ENCODE measurements at regions not wholly inside any gene's neighbourhood (a gene's known extent, or its start where the extent isn't known, plus 50 kb on each side); places are given as distances from the start of the nearest gene placed in this dataset.

DNA sequence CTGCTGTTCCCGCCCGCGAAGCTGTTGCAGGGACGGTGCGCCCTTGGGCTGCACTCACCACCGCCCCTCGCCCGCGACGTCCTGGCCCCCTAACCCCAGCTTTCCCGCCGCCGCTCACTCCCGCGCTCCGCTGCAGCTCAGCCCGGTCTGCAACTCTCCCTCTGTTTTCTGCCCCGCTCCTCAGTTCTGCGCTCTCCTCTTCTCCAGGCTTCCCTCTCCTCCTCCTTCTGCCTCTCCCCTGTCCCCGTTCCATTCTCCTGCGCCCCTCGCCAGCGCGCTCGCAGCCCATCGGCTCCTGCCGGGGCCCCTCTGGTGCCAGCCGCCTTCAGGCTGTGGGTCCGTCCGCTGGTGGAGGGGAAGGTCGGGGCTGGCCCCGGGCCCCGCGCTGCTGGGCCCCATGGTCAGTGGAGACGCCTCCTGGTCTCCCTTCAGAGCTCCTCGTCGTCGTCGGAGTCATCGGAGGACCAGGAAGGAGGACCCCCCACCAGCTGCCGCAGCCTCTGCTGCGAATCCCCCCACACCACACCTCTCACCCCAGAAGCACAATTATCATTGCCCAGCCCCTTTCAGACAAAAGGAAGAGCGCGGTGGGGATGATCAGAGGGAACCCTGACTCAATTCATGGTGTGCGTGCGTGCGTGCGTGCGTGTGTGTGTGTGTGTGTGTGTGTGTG lies 223.2 kb upstream of the FOXF1 start:
- DNase-seq: no peak

DNA sequence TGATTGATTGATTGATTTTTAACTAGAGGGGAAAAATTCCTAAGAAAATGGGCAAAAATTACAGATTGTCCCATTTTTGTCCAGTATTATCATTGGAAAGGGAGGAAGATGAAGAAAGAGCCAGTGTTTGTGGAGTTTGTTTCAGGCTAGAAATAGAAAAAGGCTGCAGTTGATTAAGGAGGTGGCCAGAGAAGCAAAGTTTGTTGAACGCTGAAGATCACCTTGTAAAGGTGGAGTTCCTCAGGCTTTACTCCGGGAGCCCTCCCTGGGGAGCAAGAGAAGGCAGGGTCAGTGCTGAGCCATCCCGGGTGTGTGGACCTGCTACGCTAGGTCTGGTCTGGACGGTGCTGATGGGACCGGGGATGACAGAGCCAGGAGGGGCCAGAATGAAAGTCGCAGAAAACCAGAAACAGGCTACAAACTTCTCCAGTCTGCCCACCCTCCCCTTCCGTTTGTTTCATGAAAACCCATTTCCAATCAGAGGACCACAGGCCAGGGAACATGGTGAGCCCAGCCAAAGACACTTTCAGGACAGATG lies 222.6 kb upstream of the FOXF1 start:
- DNase-seq: no peak

DNA sequence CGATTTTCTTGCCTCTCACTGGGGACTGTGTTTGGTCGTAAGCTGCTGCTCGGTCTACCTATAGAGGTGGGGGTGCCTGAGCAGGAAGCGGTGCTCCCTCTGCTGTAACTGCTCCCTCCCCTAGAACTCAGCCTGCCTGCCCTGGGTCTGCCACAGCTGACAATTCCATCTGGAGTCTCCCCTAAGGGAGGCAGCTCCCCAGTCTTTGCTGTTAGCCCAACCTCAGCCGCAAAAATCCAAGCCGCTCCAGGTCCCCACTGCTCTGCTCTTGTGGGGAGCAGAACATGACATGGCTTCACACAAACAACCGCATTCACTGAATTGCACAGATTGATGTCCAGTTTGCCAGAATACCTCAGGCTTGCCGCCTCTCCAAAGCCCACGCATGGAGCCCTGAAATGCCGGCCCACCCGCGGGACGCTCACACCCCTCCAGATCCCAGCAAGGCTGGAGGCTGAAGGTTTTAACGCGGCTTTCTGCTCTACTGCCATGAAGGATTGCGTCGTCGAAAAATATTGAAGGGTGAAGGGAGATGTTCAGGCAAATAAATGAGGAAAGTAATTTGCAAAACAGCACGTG lies 221.5 kb upstream of the FOXF1 start:
- no peak for DNase-seq

DNA sequence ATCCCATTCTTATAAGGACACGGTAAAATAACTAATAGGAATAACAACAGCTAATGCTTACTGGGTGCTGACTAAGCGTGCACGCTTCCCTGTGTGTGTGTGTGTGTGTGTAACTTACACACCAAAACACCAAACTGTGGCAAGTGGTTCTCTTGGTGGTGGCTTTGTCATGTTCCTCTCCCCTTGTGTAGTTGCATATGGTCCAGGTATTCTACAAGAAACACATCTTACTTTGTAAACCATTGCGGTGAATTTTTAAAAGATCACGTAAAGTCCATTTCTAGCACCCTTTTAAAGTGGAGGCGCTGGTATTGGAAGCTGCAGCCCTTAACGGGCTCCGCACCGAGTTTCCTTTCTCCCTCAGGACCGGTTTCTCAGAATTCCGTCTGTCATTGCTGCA lies 221.0 kb upstream of the FOXF1 start:
- no peak for DNase-seq

DNA sequence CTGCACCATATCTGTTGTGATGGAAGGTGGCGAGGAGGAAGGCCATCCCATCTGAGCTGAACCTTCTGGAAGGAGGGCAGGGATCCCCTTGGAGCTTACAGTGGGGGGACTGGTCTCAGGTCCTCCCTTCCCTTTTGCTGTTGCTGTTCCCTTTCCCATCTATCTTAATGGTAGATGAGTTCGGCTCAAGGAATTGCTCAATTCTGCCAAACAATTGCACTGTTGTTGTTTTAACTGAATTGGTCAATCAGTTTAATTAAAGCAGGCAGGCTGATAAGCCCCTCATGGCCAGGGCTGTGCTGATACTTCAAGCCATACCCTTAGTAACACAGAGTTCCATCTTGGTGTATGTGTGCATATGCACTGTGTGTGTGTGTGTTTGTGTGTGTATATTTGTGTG lies 220.4 kb upstream of the FOXF1 start:
- no peak for DNase-seq

DNA sequence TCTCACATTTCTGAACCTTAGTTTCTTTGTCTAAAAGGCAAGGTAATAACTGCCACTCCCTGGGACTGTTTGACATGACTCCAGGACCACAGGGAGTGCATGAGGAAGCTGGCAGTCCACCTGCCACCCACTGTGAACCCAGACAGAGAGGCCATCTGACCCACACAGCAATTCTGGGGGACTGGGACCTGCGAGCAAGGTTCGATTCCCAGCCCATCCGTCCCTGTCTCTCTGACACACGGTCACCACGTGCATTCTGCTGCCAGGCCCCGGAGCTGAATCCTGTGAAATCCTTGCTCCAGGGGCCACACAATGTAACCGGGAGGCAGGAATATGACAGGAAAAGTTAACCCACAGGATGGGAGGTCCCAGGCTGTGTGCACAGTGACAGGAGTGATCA lies 218.8 kb upstream of the FOXF1 start:
- DNase-seq: no peak

DNA sequence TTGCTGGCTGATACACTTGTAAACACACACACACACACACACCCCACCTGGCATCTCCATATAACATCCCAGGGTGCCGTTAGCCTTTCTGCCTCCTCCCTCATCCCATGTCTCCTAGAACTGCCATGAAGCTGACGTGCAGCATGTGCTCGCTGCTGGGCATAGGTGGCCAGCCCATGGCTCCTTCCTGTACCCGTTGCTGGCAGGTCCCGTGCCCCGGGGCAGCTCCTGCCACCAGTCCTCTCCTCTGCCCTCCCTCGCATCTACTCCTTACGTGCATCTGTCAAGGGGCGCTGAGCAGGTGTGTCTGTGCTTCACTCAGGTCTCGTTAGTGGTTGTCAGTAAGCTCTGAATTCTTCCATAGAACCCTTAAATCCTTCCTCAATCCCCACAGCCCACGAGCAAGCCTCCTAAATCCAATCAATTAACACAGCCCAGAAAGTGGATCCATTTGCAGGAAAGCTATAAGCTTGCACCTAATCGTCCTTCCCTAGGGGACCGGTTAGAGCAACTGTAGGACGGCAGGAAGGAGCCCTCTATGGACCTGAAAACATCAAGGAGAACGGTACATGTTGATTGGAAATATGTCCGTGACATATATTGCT lies 218.1 kb upstream of the FOXF1 start:
- no peak for DNase-seq

DNA sequence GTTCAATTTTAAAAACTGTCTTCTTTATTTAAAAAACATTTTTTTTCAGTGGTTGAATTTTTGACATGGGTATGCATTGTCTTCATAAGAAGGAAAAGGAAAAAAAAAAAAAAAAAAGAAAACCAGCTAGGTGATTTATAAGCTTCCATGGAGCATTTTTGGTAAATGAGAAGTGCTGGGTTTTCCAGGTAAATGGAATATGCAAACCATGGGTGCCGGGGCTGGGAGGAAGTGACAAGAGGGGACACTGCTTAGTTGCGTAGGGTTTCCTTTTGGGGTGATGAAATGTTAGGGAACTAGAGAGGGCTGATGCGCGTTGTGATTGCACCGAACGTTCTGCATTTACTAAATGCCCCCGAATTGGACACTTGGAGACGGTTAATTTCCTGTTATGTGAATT lies 217.4 kb upstream of the FOXF1 start:
- no peak for DNase-seq

DNA sequence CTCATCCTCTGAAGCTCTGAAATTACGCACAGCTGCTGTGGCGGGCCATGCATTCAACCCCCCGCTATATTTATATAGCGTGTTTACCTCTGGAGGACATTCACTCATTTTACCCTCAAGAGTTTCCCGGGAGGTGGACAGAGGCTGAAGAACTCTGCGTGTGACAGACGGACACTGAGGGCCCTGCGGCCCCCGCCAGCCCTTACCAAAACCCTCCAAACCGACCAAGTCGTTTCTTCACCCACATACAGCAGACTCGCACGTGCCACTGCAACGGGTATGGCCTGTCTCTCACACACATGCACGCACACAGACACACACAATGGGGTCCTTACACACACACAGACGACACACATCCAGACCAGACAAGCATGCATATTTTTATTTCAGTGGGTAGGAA lies 216.4 kb upstream of the FOXF1 start:
- no peak for DNase-seq

DNA sequence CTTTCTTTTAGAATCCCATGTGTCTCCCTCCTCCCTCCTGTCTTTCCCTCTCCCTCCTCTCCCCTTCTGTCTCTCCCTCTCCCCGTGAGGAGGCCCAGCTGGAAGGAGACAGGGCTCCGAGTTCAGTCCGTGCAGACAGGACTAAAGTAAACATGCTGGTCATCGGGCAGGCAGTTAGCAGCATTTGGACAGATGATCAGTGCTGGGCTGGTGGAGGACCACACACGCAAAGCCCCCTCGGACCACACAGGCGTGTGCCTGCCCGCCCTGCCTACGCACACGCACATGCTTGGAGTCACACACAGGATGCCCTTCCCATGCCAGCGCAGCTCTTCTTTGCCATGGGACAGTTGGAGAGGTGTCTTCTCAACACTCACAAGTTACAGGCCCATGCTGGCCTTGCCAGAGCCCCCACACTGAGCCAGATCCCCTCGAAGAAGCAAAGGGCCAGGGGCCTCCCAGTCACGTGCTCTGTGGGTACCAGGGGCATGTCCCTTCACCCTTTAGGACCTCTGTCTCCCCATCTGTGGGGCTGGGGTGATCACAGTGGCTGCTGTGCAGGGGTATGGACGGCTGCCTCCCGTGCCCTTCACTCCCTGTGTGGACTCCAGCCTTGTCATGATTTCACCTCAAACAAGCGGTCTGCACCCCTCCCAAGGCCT lies 215.7 kb upstream of the FOXF1 start:
- no peak for DNase-seq

DNA sequence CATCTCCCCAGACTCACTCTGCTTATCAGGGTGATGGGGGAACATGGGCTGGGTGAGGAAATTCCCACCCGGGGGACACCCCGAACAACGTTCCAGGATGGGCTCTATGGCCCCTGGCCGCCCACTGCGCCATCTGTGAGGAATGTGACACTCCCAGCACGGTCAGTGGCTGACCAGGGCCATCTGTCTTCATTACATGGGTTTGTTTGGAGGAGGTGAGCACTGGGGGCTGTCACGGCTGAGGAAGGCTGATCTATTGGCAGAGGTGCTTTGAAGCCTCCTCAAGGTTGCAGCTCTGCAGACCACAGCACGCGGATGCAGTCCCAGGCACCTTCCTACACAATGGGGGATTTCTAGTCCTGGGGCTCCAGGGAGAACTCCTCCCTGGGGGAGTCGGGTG lies 214.1 kb upstream of the FOXF1 start:
- no peak for DNase-seq

DNA sequence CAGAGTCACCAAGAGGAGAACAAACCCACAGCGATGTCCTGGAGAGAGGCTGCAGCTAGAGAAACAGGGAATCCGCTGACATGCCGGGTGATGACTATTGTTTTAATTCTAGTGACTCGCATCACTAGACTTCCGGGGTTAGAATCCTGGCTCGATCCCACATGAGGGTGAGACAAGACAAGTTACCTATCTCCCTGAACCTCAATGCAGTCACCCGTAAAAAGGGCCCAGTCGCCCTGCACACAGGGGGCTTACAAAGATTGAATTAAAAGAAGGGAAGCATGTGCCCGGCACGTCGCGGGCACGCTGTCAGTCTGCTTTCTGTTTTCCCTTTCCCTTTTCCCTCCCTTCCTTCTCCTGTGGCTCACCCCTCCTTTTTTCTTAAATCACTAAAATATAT lies 212.9 kb upstream of the FOXF1 start:
- DNase-seq: no peak

DNA sequence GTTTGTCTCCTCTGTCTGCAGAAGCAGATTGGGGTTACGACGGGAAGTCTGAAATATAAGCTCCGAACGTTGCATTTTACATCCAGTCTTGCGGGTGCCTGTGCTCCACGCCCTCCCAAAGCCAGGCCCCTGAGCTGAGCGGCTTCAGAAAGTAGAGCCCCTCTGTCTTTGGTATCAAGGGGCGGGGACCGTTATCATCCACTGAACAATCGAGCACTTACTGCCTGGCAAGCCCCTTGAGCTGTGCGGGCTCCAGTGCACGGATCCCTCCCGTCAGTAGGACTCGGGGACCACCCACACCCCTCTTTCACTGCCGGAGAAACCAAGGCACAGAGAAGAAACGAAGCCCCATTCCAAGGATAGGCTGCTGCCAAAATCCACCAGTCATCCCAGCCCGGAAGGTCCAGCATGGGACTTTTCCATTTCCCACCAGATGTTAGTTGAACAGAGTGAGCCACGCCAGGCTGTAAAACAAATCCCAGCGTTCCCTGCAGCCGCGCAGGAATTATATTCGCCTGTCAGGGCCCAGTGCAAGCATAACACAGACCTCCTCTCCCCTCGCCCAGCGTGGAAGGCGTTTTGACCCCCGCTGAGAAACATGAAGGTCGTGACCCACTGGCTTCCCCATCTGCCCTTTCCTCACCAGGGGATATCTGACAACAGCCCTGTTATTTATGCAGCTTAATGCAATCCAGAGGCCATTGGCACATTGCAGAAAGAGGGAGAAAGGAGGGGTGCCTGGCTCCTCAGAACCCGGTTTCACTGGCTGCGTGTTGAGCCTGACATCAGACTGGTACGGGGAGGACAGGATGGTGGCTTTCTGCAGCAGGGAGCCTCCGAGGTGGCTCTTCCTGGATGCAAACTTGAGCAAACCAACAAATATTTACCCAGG lies 212.2 kb upstream of the FOXF1 start:
- no peak for DNase-seq

DNA sequence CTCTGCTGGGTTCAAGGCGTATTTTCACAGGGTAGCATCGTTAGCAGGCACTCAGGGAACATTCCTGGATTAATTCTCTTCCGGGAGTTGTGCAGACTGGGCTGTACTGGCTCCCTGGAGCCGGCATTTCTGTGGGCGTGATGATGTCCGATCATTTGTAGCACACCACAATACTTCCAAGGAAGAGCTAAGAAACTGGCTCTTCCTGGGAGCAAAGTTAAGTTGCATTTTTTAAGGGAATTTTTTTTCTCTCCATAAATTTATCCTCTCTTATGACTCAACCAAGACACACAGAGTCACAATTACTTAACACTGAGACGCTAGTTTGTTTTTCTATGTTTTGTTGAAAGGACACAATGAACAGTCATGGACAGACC lies 211.6 kb upstream of the FOXF1 start:
- no peak for DNase-seq

DNA sequence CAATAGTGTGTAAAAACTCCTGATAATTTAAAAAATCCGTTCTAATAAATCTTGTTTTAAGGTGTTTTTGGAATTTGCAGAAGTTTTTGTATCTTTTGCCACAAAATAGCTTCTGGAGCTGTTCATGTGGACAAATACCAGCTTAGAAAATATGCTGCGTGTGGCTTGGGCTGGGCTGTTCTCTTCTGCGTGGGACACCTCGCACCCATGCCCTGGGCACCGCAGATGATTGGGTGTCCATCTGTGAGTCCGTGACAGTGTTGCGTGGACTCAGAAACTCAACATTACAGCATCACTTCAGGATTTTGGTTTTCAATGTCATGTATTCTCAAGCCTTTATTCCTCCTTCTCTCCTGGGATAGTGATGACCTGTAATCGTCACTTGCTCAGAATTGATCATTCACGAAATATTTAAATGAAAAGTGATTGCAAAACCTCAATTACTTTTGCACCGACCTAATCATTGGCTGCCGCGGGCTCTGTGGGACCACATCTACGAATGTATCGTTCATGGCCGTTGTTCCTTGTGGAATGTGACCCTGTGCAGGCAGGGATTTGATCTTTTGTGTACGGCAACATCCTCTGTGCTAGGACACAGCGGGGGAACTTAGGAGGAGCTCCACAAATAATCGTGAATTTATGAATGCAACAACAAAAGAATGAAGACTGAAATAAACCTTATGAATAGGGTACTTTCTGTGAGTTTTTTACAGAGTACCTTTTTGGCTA lies 210.3 kb upstream of the FOXF1 start:
- DNase-seq: no peak

DNA sequence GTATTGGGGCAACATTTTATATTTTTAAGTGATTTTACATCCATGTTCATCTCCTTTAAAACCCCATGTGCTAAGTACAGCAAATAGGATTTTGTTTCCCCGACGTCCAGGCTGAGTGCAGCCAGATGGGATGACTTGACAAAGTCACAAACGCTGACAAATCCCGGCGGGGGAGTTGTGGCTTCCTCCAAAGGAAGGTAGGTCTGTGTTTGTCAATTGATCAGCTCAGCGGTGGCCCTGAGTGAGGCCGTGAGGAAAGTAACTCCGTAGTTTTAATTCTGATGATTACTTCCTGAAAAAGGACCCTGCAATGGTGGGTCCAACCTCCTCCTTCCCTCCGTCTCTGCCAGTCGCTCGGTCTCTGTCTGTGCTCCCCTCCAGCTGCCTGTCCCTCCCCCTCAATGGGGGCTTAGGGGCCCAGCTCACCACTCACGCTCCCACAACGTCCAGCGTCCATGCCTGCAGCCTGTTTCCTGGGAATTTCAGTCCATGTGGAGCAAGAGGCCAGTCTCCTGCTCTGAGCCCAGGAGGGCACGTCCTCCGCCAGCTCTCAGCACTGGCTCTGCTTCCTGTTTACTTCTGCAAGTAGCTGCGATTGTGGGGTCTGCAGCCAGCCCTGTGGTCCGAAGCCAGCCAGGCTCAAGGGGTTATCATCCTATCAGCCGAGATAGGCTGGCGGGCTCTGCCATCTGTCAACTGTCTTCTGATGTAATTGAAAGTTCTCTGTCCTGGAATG lies 209.4 kb upstream of the FOXF1 start:
- no peak for DNase-seq

DNA sequence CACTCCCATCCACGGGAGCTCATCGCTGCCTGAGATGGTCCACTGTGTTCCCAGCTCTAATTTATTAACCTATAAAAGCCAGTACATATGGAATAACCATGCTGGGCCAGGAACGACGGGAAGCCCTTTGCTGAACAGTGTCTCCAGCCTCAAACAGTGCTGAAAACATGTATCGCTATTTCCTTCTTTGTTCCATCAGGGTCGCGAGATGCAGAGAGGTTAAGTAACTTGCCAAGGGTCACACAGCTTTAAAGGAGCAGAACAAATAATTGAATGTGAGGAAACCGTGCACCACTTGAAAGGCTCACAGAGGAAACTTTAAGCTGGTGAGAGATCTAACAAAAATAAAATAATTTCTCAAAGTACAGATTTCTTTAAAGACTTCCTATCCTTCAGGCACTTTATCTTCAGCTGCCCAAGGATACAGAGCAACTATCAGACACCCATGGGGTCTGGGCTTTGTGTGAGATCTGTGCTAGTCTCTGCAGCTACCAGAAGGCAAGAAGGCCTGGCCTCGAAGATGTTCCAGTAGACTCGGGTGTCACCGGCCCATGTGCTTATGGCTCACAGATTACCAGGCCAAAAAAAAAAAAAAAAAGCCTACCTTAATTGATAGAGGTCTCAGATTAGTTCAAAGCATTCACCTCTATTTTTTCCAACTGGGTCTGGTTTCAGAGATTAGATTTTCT lies 207.8 kb upstream of the FOXF1 start:
- no peak for DNase-seq

DNA sequence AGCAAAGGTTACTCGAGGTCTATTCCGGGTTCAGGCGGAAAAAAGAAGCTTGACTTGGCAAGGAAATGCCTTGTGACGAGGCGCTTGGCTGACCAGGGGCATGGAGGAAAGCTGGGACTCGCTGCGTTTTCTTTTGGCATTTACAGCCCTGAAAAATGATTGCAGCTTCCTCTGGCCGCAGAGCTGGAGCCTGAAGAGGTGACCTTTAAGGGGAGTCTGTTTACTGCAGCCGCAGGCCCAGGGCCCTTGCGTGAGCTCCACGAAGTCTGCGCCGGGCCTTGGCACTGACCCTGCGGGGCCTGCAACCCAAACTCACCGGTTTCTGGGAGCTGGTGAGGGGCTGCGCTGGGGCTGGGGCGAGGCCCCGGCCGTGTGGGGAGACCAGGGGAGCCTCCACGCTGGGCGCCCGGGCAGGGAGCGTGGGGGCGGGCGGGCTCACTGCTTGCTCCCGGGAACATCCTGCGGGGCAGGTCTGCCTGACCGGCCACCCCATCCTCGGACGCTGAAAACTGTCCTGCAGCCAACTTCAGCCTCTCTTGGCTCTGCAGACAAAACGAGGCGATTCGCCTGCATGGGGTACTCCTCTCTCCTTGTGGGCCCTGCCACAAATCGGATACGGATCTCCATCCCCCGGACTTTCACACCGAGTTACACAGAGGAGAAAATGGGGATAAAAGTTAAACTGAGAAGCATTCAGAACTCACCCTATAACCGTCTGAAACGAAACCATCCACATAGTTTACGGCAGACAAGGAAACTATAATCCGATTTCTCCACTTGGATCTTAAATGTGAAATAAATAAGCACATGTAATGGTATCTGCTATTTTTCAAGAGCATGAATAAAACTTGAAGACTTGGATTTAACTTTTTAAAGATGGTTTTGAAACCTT lies 206.3 kb upstream of the FOXF1 start:
- DNase-seq: no peak

DNA sequence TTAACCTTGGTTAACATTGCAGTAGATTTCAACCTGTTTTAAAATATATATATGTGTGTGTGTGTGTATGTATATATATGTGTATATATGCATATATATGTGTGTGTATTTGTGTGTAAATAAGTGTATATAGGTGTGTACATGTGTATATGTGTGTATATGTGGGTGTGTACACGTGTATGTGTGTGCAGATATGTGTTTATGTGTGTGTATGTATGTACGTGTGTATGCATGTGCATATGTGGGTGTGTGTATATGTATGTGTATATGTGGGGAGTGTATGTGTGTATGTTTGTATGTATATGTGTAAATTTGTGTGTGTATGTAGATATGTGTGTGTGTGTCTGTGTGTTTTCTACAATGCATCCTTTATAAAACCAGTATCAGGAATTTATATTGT lies 205.5 kb upstream of the FOXF1 start:
- no peak for DNase-seq

DNA sequence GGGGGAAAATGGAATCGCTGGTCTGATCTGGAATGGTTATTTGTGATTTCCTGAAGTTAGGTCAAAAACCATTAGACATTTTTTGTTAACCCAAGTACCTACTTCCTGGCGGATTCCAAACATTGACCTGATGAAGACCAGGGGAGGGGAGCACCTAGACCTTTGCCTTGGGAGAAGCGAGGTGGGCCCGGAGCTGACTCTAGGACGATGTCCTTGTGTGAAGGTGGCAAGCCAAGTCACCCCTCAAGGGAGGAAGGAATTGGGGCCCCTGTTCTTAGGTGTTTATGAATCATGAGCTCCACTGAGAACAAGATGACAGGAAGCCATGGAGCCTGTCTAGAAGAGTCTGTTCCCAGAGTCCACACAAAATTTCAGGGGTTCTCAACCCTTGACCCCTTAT lies 204.9 kb upstream of the FOXF1 start:
- no peak for DNase-seq

Measured in suppressor macrophage treated with lipopolysaccharide for 4 hours (primary cell).